ENCODE measurements at regions not wholly inside any gene's neighbourhood (a gene's known extent, or its start where the extent isn't known, plus 50 kb on each side); places are given as distances from the start of the nearest gene placed in this dataset.

DNA sequence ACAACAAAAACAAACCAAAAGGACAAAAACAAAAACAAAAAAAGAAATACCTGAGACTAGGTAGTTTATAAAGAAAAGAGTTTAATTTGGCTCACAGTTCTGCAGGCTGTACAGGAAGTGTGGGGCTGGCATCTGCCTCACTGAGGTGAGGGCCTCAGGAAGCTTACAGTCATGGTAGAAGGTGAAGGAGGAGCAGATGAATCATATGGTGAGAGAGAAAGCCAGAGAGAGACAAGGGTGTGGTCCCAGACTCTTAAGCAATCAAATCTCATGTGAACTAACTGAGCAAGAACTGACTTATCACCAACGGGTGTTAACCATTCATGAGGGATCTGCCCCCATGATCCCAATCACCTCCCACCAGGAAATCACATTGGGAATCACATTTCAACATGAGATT is 58.8 kb upstream of the ZBED5 start:
- TF ChIP-seq, protein P1, sequence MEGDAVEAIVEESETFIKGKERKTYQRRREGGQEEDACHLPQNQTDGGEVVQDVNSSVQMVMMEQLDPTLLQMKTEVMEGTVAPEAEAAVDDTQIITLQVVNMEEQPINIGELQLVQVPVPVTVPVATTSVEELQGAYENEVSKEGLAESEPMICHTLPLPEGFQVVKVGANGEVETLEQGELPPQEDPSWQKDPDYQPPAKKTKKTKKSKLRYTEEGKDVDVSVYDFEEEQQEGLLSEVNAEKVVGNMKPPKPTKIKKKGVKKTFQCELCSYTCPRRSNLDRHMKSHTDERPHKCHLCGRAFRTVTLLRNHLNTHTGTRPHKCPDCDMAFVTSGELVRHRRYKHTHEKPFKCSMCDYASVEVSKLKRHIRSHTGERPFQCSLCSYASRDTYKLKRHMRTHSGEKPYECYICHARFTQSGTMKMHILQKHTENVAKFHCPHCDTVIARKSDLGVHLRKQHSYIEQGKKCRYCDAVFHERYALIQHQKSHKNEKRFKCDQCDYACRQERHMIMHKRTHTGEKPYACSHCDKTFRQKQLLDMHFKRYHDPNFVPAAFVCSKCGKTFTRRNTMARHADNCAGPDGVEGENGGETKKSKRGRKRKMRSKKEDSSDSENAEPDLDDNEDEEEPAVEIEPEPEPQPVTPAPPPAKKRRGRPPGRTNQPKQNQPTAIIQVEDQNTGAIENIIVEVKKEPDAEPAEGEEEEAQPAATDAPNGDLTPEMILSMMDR (IDR thresholded peaks at IDR 0.05; ENCODE audit: borderline replicate concordance, extremely low read depth, low read length, poor library complexity, severe bottlenecking): no peak
- TF ChIP-seq EZH2 (IDR thresholded peaks at IDR 0.05; ENCODE audit: borderline replicate concordance, low read depth, low read length, severe bottlenecking): no peak

Data from DND-41 (cell line).